Motor neuron (in vitro differentiated cells): ENCODE measurements at regions not wholly inside any gene's neighbourhood (a gene's known extent, or its start where the extent isn't known, plus 50 kb on each side); places are given as distances from the start of the nearest gene placed in this dataset.
"Not testable (repeated sequence)": the region's sequence is repeated elsewhere in the genome, so short reads cannot be mapped to it uniquely, and the experiment has no call there.

Source experiments
- ATAC-seq, 8 experiments: fragments of 200-7000 bp; cut with Tn5 transposase; replicated peaks in 6 of 8; 2 replicates each; pipeline ENCODE4 v1.8.0; 2021; ENCODE audit warnings: mild to moderate bottlenecking in 8 of 8, moderate library complexity in 8 of 8
- H3K27ac ChIP-seq, 2 donors: fragments of 250-450 bp; sonication (Bioruptor Pico); 2 replicates each; pipeline ENCODE4 v1.9.0; 2021; ENCODE audit warnings: antibody characterized with exemption in 2 of 2, mild to moderate bottlenecking in 2 of 2, moderate library complexity in 1 of 2
- H3K4me1 ChIP-seq, 2 donors: fragments of 250-450 bp; sonication (Bioruptor Pico); replicated peaks in 1 of 2; 2 replicates each; pipeline ENCODE4 v1.6.1; 2021; ENCODE audit warnings: antibody characterized with exemption in 2 of 2, mild to moderate bottlenecking in 2 of 2, moderate library complexity in 1 of 2
- H3K4me3 ChIP-seq, 5 donors: fragments of 250-450 bp; sonication (Bioruptor Pico); 2 replicates each; pipeline ENCODE4 v1.9.0; 2021; ENCODE audit warnings: antibody characterized with exemption in 5 of 5, mild to moderate bottlenecking in 5 of 5, moderate library complexity in 4 of 5
- WGBS, 10 experiments: fragments of 450-650 bp; shearing (Covaris generic); methylation state at CpG; one replicate each; pipeline ENCODE4 v1.0.0; 2022; 5-methylcytosine and 5-hydroxymethylcytosine counted together
- in situ Hi-C, 9 experiments: fragments of 400-800 bp; cut with MboI; loops; one replicate each; pipeline ENCODE4 v1.15.0; 2021; ENCODE audit warnings: low sequenced_read_pairs in 9 of 9, low pct_unique_long_range_greater_than_20kb in 2 of 9; ENCODE audit not compliant: unreplicated experiment in 9 of 9

DNA sequence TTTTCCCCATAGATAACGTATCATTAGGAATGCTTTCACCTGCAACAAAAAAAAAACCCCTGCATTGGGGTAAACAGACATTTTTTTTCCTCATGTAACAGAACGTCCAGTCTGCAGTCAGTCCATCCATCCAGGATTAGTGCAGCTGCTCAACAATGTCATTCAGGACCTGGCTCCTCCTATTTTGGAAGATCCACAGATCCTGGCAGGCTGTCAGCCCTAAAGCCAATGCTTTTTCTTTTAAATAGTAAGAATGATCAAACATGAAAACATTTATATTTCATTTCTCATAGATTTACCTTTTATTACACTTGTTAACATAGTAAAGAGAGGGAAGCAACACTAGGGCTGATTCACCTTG is 116.5 kb upstream of the CCDC28A start:
- ATAC-seq, result no peak

DNA sequence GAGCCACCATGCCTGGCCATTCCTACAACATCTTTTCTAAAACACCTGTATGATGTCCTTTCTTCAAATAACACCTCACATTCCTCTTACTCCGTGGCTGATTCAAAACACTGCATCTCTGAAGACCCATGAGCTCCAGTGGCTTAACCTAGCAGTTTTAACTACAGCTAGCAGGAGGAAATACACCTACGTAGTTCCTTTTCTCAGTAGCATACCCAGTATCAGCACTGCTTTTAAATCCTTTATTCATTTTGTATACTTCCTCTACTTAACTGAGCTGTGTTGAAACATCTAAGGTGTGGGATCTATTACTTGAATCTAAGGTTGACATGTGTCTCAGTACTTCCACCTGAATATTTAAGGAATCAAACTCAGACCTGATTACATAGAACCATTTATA is 113.6 kb upstream of the CCDC28A start:
- H3K4me3 ChIP-seq, result no peak overlapping the region
- no peak for ATAC-seq
- H3K27ac ChIP-seq, result no peak overlapping the region
- 43 to 100% (median 86%) methylated on average over 1 to 2 of the region's 2 CpGs; no CpG with 5 or more reads in 1 of the 10 experiments for WGBS, 10 experiments
- no peaks in the 10 kb centered on the region for H3K4me1 ChIP-seq
- in situ Hi-C loops, result no loop called here

More for the DNA sequence above, 116.5 kb upstream of the CCDC28A start:
- WGBS, 10 experiments, result 20 to 100% (median 86%) methylated on average over 1 to 2 of the region's 2 CpGs; no CpG with 5 or more reads in 2 of the 10 experiments
- no peaks in the 10 kb centered on the region for H3K4me1 ChIP-seq
- in situ Hi-C loops, result no loop called here
- H3K4me3 ChIP-seq, result no peak overlapping the region
- no peak overlapping the region for H3K27ac ChIP-seq

DNA sequence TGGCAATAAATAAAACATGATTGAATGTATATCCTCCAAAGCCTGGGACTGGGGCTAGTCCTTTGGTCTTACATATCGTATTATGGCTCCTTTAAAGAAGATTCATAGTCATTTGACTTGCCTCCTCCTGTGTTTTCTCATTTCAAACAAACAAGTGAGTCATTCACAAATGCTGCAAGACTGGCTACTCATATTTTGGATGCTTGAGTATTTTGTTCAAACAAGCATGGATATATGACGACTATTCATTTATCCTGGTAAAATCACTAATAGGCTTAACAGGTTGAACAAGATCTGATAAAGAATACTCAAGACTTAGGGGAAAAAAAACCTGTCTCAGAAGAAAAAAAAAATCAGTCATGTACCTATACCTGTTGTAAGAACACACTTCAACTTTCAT is 111.1 kb upstream of the CCDC28A start:
- H3K27ac ChIP-seq, result no peak overlapping the region
- H3K4me1 ChIP-seq, result no peaks in the 10 kb centered on the region
- in situ Hi-C loops, result no loop called here
- H3K4me3 ChIP-seq, result no peak overlapping the region
- ATAC-seq, result peak in 1 of 8 experiments; percentile 41
- WGBS, 10 experiments, result 15 to 100% (median 78%) methylated on average over 1 to 2 of the region's 2 CpGs

DNA sequence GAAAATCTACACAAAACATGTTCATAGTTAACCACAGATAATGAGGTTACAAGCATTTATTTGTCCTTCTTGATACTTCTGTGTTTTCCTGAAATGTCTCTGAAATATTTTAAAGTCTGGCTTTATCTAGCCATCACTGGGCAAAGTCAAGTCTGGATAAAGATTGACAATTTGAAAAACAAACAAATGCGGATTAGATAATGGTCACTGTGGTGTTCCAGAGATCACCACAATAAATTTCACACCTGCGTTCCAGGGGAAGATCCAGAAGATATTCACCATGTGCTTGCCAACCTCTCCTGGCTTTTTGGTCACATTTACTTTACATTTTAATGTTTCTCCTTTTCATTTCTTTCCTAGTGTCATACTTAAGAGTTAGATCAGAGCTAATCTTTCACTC is 109.7 kb upstream of the CCDC28A start:
- WGBS, 10 experiments, result 83 to 100% (median 94%) methylated on average over 1 to 2 of the region's 2 CpGs; no CpG with 5 or more reads in 3 of the 10 experiments
- Histone ChIP-seq H3K4me1 (no peaks in the 10 kb centered on the region), H3K27ac (no peak overlapping the region), H3K4me3 (no peak overlapping the region)
- in situ Hi-C loops, result no loop called here
- ATAC-seq, result no peak

DNA sequence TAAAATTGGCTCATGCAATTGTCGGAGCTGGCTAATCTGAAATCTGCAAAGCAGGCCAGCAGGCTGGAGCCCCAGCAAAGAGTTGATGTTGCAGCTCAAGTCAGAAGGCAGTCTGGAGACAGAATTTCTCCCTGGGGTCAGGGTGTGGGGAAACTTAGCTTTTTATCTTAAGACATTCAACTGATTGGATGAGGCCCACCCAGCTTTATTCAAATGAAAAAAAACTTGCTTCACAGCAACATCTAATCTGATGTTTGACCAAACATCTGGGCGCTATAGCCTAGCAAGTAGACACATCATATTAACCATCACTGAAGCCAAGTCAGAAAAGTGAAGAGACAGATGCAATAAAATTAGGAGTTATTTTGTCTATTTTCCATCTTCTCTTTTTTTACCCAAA is 108.8 kb upstream of the CCDC28A start:
- Histone ChIP-seq H3K4me1 (no peaks in the 10 kb centered on the region), H3K4me3 (no peak overlapping the region), H3K27ac (no peak overlapping the region)
- in situ Hi-C loops, result no loop called here
- ATAC-seq, result no peak
- 83 to 100% (median 100%) methylated on average over 1 to 2 of the region's 2 CpGs; no CpG with 5 or more reads in 3 of the 10 experiments for WGBS, 10 experiments

DNA sequence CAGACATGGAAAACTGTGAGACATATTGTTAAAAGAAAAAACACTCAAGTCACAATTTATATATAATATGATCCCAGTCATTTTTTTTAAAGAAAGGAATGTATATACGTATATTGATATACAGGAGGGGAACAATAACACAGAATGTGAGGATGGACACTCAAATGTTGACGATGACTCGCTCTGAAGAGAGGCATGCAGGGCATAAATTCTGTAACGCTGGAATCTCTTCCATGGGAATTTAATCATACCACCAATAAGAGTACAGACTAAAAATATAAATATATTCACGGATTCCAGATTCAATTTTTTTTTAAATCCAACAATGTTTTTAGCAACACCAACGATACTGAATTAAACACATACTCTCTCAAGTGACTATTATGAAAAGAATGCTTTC is 106.9 kb upstream of the CCDC28A start:
- Histone ChIP-seq H3K4me1 (no peaks in the 10 kb centered on the region), H3K4me3 (no peak overlapping the region), H3K27ac (no peak overlapping the region)
- no peak for ATAC-seq
- in situ Hi-C loops, result no loop called here
- 74 to 100% (median 93%) methylated on average over 3 to 6 of the region's 6 CpGs for WGBS, 10 experiments

DNA sequence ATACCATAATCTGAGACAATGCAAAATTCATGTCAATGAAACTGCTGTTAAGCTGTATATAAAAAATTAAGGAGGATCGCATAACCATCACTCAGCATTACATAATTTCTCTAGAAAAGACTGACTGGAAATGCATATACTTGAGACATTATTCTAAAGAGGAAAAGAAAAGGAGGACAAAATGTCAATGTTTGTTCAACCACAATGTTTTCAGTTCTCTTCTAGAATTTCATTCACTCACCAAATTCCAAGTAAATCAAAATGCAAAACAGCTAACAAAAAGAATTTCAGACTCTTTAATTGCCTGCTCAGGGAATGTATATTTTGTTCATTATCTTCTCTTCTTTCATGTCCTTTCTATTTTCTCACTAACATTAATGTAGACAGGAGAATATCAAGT is 106.2 kb upstream of the CCDC28A start:
- no peak for ATAC-seq
- in situ Hi-C loops, result no loop called here
- Histone ChIP-seq H3K4me1 (no peaks in the 10 kb centered on the region), H3K4me3 (no peak overlapping the region), H3K27ac (no peak overlapping the region)
- 71 to 100% (median 100%) methylated on average over 1 of the region's 1 CpG; no CpG with 5 or more reads in 1 of the 10 experiments for WGBS, 10 experiments

DNA sequence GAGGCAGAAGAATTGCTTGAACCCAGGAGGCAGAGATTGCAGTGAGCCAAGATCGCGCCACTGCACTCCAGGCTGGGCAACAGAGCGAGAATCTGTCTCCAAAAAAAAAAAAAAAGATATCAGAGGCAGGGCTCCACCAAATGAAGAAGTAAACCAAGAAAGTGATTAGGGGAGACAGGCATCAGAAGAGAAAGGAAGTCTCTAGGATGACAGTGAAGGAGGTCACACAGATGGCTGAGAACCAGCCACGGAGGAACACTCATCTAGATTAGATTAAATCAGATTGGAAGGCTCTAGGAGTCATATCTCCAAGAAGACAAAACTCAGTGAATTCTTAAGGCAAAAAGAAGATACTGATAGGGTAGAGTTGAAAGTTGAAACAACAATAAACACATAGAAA is 102.2 kb upstream of the CCDC28A start:
- WGBS, 10 experiments, result 93 to 100% (median 100%) methylated on average over 1 to 4 of the region's 4 CpGs; no CpG with 5 or more reads in 1 of the 10 experiments
- H3K4me3 ChIP-seq, result no peak overlapping the region
- in situ Hi-C loops, result no loop called here
- H3K4me1 ChIP-seq, result no peaks in the 10 kb centered on the region
- no peak overlapping the region for H3K27ac ChIP-seq
- ATAC-seq, result no peak

DNA sequence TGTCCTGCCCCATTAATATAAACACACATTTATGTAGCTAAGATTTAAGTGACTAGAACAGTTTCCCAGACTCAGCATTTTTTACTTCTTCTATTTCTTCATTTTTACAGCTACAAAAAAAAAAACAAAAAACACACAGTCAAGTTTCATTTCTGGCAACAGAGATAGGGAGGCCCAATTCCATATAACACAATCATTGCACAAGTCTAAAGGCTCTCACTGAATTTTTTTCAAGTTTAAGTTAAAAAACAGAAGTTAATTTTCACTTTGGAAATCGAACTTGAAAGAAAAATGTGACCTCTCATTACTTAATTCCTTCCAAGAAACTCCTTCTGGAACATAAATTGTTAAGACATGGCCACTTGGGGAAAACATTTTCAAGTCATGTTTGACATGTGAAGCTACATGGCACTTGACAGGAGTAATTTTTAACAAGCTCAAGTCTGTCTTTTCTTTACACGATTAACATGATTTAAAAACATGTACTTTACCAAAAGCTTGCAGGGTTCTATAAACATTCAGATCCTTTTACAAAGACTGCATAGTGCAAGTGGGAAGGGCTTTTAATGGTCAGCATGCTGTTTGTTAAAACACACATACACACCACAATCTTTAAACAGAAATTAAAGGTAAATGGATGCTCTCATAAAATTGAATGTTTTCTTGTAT is 100.1 kb upstream of the CCDC28A start:
- WGBS, 10 experiments, result 0 to 67% (median 50%) methylated on average over 1 to 2 of the region's 2 CpGs
- Histone ChIP-seq H3K4me3 (no peak overlapping the region), H3K4me1 (no peaks in the 10 kb centered on the region), H3K27ac (no peak overlapping the region)
- no peak for ATAC-seq
- in situ Hi-C loops, result no loop called here

DNA sequence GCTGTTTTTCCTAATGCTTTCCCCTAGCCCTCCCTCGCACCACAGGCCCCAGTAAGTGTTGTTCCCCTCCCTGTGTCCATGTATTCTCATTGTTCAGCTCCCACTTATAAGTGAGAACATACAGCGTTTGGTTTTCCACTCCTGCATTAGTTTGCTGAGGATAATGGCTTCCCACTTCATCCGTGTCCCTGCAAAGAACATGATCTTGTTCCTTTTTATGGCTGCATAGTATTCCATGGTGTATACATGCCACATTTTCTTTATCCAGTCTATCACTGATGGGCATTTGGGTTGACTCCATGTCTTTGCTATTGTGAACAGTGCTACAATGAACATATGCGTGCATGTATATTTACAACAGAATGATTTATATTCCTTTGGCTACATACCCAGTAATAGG is 99.1 kb upstream of the CCDC28A start:
- ATAC-seq, H3K4me3 ChIP-seq, in situ Hi-C loops, H3K27ac ChIP-seq, H3K4me1 ChIP-seq: not testable (repeated sequence)
- 60 to 100% (median 98%) methylated on average over 1 to 4 of the region's 4 CpGs; no CpG with 5 or more reads in 2 of the 10 experiments for WGBS, 10 experiments

DNA sequence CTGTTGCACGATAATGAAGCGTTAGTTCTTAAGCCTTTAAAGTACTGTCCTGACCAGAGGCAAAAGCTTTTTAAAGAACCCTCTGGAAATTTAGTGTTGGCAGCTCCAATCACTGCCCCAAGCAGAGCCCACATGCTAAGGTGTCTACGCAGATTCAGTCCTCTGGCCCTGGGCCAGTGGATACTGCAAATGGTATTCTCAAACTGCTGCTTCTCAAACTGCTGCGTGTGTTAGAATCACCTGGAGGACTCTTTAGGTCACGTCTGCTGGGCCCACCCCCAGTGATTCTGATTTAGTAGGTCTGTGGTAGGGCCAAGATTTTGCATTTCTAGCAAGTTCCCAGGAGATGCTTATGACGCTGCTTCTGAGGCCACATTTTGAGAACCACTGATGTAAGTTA is 96.0 kb upstream of the CCDC28A start:
- H3K27ac ChIP-seq, result no peak overlapping the region
- WGBS, 10 experiments, result 60 to 100% (median 81%) methylated on average over 2 to 5 of the region's 6 CpGs; no CpG with 5 or more reads in 2 of the 10 experiments
- no peak overlapping the region for H3K4me3 ChIP-seq
- no peak for ATAC-seq
- in situ Hi-C loops, result no loop called here
- no peaks in the 10 kb centered on the region for H3K4me1 ChIP-seq

DNA sequence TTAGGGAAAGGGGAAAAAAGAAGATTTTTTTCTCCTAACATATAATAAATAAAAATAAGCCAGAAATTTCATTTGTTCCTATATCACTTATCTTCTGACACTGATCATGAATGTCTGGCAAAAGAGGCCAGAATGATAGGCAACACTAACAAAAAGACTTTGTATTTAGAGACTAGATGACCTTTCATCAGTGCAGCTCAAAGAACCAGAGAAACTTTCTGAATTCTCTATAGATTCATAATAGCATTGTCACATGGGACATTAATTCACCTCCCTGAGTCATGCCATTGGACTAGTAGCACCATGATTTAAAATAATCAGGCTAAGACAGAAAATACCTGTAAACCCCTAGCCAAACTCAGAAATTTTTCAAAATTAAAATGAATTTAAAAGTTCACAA is 95.4 kb upstream of the CCDC28A start:
- no peaks in the 10 kb centered on the region for H3K4me1 ChIP-seq
- no peak for ATAC-seq
- H3K27ac ChIP-seq, result no peak overlapping the region
- no peak overlapping the region for H3K4me3 ChIP-seq
- in situ Hi-C loops, result no loop called here

DNA sequence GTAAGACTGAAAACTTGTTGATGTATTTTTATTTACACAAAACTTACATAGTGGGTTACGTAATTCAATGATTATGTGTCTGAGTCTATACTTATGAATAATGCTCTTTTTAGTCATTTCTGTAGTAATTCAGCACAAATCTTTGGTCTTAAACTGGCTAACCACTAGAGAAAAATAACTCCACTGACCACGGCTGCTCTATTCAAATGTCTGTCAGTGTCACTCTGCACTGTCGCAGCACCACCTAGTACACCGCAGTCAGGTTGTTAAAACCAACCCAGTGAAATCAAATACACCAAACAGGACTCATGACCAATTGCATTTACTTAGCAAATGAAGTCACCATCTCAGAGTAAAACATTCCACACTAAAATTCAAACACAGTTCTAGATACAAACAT is 93.5 kb upstream of the CCDC28A start:
- 78 to 100% (median 88%) methylated on average over 1 to 4 of the region's 4 CpGs for WGBS, 10 experiments
- in situ Hi-C loops, result no loop called here
- ATAC-seq, result peak in 1 of 8 experiments; percentile 37

DNA sequence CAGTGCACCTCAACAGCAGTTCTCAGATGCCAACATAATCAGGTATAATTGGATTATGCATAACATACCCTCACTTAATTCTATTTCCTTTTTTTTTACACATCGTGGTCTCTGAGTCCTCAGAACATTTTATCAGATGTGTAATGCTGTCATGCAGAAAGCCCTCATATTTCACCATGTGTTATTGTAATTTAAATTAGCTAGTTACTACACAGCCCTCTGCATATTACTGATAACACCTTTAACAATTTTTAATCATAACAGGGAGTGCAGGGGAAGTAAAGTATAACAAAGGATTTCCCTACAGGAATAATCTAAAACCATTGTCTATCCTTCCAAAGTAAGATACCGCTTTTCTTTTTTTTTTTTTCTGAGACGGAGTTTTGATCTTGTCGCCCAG is 91.9 kb upstream of the CCDC28A start:
- in situ Hi-C loops, result no loop called here
- 80 to 100% (median 92%) methylated on average over 2 to 4 of the region's 4 CpGs; no CpG with 5 or more reads in 1 of the 10 experiments for WGBS, 10 experiments
- no peak for ATAC-seq
- no peak overlapping the region for H3K27ac ChIP-seq
- H3K4me3 ChIP-seq, result no peak overlapping the region
- no peaks in the 10 kb centered on the region for H3K4me1 ChIP-seq

More for the DNA sequence above, 93.5 kb upstream of the CCDC28A start:
- Histone ChIP-seq H3K27ac (no peak overlapping the region), H3K4me1 (no peaks in the 10 kb centered on the region), H3K4me3 (no peak overlapping the region)
